AG04450 (cell line): ENCODE measurements at regions not wholly inside any gene's neighbourhood (a gene's known extent, or its start where the extent isn't known, plus 50 kb on each side); places are given as distances from the start of the nearest gene placed in this dataset.

Source experiments
- CTCF ChIA-PET: fragments of 300-600, 350-600 bp; formaldehyde crosslinking; extraction: SDS; loops from one replicate; lab custom pipeline; 2022; ENCODE audit warnings: antibody characterized with exemption, inconsistent platforms; lab: Charles Lee
- POLR2A ChIA-PET: fragments of 350-600 bp; formaldehyde crosslinking; extraction: SDS; loops from one replicate; lab custom pipeline; 2021; ENCODE audit warnings: antibody characterized with exemption, inconsistent platforms; lab: Yijun Ruan, JAX
- DNase-seq: peaks from one replicate; pipeline ENCODE4 v3.0.0-alpha.2; 2011; ENCODE audit warnings: low read depth, low spot score
- H3K27ac ChIP-seq: one replicate; pipeline ENCODE4 v1.5.1; 2012; ENCODE audit warnings: low read depth, low read length, control low read depth
- H3K27me3 ChIP-seq: one replicate; pipeline ENCODE4 v1.6.0; 2012; ENCODE audit warnings: low read length; ENCODE audit not compliant: control insufficient read depth, insufficient read depth
- H3K4me3 ChIP-seq: 2 replicates; pipeline ENCODE4 v1.5.1; 2011; ENCODE audit warnings: mild to moderate bottlenecking, low read depth, low read length, control low read depth
- H3K9me3 ChIP-seq: 2 replicates; pipeline ENCODE4 v1.5.1; 2012; ENCODE audit warnings: low read length; ENCODE audit not compliant: control insufficient read depth, insufficient read depth
- CTCF ChIP-seq: IDR thresholded peaks from 2 replicates; pipeline ENCODE4 v1.5.1; 2011; ENCODE audit warnings: low read depth, low read length, control low read depth, inconsistent platforms

- H3K4me3 ChIP-seq, result no peak overlapping the region
- POLR2A ChIA-PET, result no interaction called here
- DNase-seq, result no peak
These were observed 109.8 kb upstream of the UBE3A start for GRCh38 chr15:25548600-25548999.

GRCh38 chr15:25545889-25546288 is 107.1 kb upstream of the UBE3A start:
- CTCF ChIA-PET, result no interaction called here
- no peak overlapping the region for H3K4me3 ChIP-seq
- no peak for TF ChIP-seq CTCF
- H3K27me3 ChIP-seq, result no peaks in the 10 kb centered on the region
- POLR2A ChIA-PET, result no interaction called here
- H3K9me3 ChIP-seq, result no peaks in the 10 kb centered on the region
- H3K27ac ChIP-seq, result no peak overlapping the region
- DNase-seq, result no peak

More at GRCh38 chr15:25548600-25548999, 109.8 kb upstream of the UBE3A start:
- Histone ChIP-seq H3K27me3 (no peaks in the 10 kb centered on the region), H3K27ac (no peak overlapping the region), H3K9me3 (no peaks in the 10 kb centered on the region)
- TF ChIP-seq CTCF, result no peak
- CTCF ChIA-PET, result no interaction called here

- no peak for DNase-seq
- no peak overlapping the region for H3K4me3 ChIP-seq
- H3K27ac ChIP-seq, result no peak overlapping the region
- H3K9me3 ChIP-seq, result no peaks in the 10 kb centered on the region
- TF ChIP-seq CTCF, result no peak
- no peaks in the 10 kb centered on the region for H3K27me3 ChIP-seq
- ChIA-PET POLR2A (no interaction called here), CTCF (interaction anchor here (0.7 kb wide), 1 partner anchor 12 kb away, joined by 3 read pairs; no protein-coding TSS in a partner anchor)
These were observed 106.2 kb upstream of the UBE3A start for GRCh38 chr15:25545017-25545416.

- H3K27me3 ChIP-seq, result no peaks in the 10 kb centered on the region
- no peaks in the 10 kb centered on the region for H3K9me3 ChIP-seq
- no peak for TF ChIP-seq CTCF
- CTCF ChIA-PET, result interaction anchor here (0.7 kb wide), 3 partner anchors 13 to 411 kb away, joined by 3 to 4 read pairs (median 3); no protein-coding TSS in a partner anchor
- no peak for DNase-seq
- H3K27ac ChIP-seq, result no peak overlapping the region
- POLR2A ChIA-PET, result no interaction called here
- no peak overlapping the region for H3K4me3 ChIP-seq
These were observed 105.3 kb upstream of the UBE3A start for GRCh38 chr15:25544076-25544475.

GRCh38 chr15:25543196-25543595 is 104.4 kb upstream of the UBE3A start:
- no peak for TF ChIP-seq CTCF
- CTCF ChIA-PET, result no interaction called here
- Histone ChIP-seq H3K4me3 (no peak overlapping the region), H3K27ac (no peak overlapping the region), H3K27me3 (no peaks in the 10 kb centered on the region), H3K9me3 (no peaks in the 10 kb centered on the region)
- POLR2A ChIA-PET, result no interaction called here
- no peak for DNase-seq
